HCT116 (cell line): ENCODE measurements at regions not wholly inside any gene's neighbourhood (a gene's known extent, or its start where the extent isn't known, plus 50 kb on each side); places are given as distances from the start of the nearest gene placed in this dataset.

ENCODE experiments used
- ATAC-seq: fragments of 200-7000 bp; cut with Tn5 transposase; 2 replicates; pipeline ENCODE4 v1.9.1; 2020; ENCODE audit warnings: mild to moderate bottlenecking, moderate library complexity
- BruUV-seq: library from RNA; stranded (reverse); fragments of 400-500 nt; replicated peaks from 2 replicates; lab custom pipeline; 2021; lab: Mats Ljungman, UMichigan
- CTCF ChIA-PET: fragments of 300-600 bp; sonication (Branson Sonifier 250); formaldehyde crosslinking; loops from one replicate; lab custom pipeline; 2021; ENCODE audit warnings: antibody characterized with exemption; lab: Charles Lee
- POLR2A ChIA-PET: fragments of 300-600, 350-600 bp; sonication (Branson Sonifier 250); formaldehyde crosslinking; loops from one replicate; lab custom pipeline; 2021; ENCODE audit warnings: antibody characterized with exemption; lab: Charles Lee
- RAD21 ChIA-PET, 2 experiments: fragments of 300-600 bp; sonication (Branson Sonifier 250); formaldehyde crosslinking; loops; one replicate each; lab custom pipeline; 2023; ENCODE audit warnings: low total read pairs in 2 of 2; ENCODE audit not compliant: uncharacterized antibody in 2 of 2, unreplicated experiment in 2 of 2, low non-redundant PET in 1 of 2; lab: Charles Lee
- DNase-seq: peaks from one replicate; pipeline ENCODE4 v3.0.0-alpha.2; 2010; ENCODE audit warnings: low read depth, low spot score
- H2AFZ ChIP-seq: fragments of 200-600 bp; shearing (Covaris generic), sonication (generic); 2 replicates; pipeline ENCODE4 v1.6.1; 2017; ENCODE audit warnings: low read depth, mixed run types, mixed read lengths, antibody characterized with exemption, low read length; ENCODE audit not compliant: poor library complexity, severe bottlenecking
- H3K27ac ChIP-seq: 2 replicates; pipeline ENCODE4 v1.5.1; 2012; ENCODE audit warnings: low read depth, low read length
- H3K27me3 ChIP-seq: fragments of 200-600 bp; sonication (generic); 2 replicates; pipeline ENCODE4 v1.6.1; 2016; ENCODE audit warnings: mixed run types, low read length, mixed read lengths; ENCODE audit not compliant: insufficient read depth
- H3K36me3 ChIP-seq, 2 experiments: fragments of 200-500 bp in 1 of 2; fragments of 200-600 bp in 1 of 2; sonication (Bioruptor generic) in 1 of 2; sonication (generic) in 1 of 2; 2 replicates each; pipeline versions ENCODE4 v1.5.1 to v1.6.1; 2014 to 2016; ENCODE audit warnings: low read length in 2 of 2, inconsistent platforms in 1 of 2, mixed read lengths in 1 of 2, mixed run types in 1 of 2; ENCODE audit not compliant: insufficient read depth in 2 of 2, control insufficient read depth in 1 of 2
- H3K4me1 ChIP-seq, 2 experiments: fragments of 200-600 bp in 1 of 2; sonication (generic) in 1 of 2; 2 replicates each; pipeline versions ENCODE4 v1.5.1 to v1.6.1; 2012 to 2017; ENCODE audit warnings: low read length in 2 of 2, inconsistent platforms in 1 of 2, mild to moderate bottlenecking in 1 of 2, mixed read lengths in 1 of 2, mixed run types in 1 of 2, moderate library complexity in 1 of 2; ENCODE audit not compliant: insufficient read depth in 2 of 2, control insufficient read depth in 1 of 2
- H3K4me2 ChIP-seq: fragments of 200-600 bp; sonication (generic); 2 replicates; pipeline ENCODE4 v1.6.1; 2017; ENCODE audit warnings: mixed run types, low read length, mixed read lengths
- H3K4me3 ChIP-seq, 2 experiments: fragments of 200-600 bp in 1 of 2; sonication (generic) in 1 of 2; replicated peaks in 1 of 2; 2 replicates each; pipeline ENCODE4 v1.5.1; 2011 to 2016; ENCODE audit warnings: low read length in 2 of 2, control low read depth in 1 of 2, low read depth in 1 of 2, mild to moderate bottlenecking in 1 of 2, mixed read lengths in 1 of 2, mixed run types in 1 of 2
- H3K79me2 ChIP-seq: fragments of 200-600 bp; sonication (generic); 2 replicates; pipeline ENCODE4 v1.6.1; 2017; ENCODE audit warnings: mild to moderate bottlenecking, mixed run types, low read length, moderate library complexity, mixed read lengths; ENCODE audit not compliant: insufficient read depth
- H3K9ac ChIP-seq: fragments of 200-600 bp; sonication (generic); 2 replicates; pipeline ENCODE4 v1.6.1; 2016; ENCODE audit warnings: low read length, mixed read lengths
- H3K9me2 ChIP-seq: fragments of 200-600 bp; sonication (generic), shearing (Covaris generic); 2 replicates; pipeline ENCODE4 v1.6.1; 2017; ENCODE audit warnings: mixed run types, mild to moderate bottlenecking, moderate library complexity; ENCODE audit not compliant: insufficient read depth
- H3K9me3 ChIP-seq, 2 experiments: fragments of 200-500 bp in 1 of 2; fragments of 200-600 bp in 1 of 2; sonication (Bioruptor generic) in 1 of 2; sonication (generic) in 1 of 2; 2 replicates each; pipeline ENCODE4 v1.6.1; 2014 to 2017; ENCODE audit warnings: low read length in 2 of 2, mixed read lengths in 2 of 2, inconsistent platforms in 1 of 2, low read depth in 1 of 2, mild to moderate bottlenecking in 1 of 2, mixed run types in 1 of 2, moderate library complexity in 1 of 2; ENCODE audit not compliant: control insufficient read depth in 1 of 2, insufficient read depth in 1 of 2
- H4K20me1 ChIP-seq: fragments of 200-600 bp; sonication (generic), shearing (Covaris generic); 2 replicates; pipeline ENCODE4 v1.6.1; 2017; ENCODE audit warnings: mixed run types, mild to moderate bottlenecking, moderate library complexity; ENCODE audit not compliant: insufficient read depth
- ATF3 ChIP-seq: IDR thresholded peaks from 2 replicates; pipeline ENCODE4 v1.6.1; 2012
- CBX3 ChIP-seq: IDR thresholded peaks from 2 replicates; pipeline ENCODE4 v1.6.1; 2012; ENCODE audit warnings: low read depth
- CEBPB ChIP-seq: IDR thresholded peaks from 2 replicates; pipeline ENCODE4 v1.6.1; 2012; ENCODE audit warnings: low read depth
- EGR1 ChIP-seq: IDR thresholded peaks from 2 replicates; pipeline ENCODE4 v1.6.1; 2012; ENCODE audit warnings: low read depth
- FOSL1 ChIP-seq: IDR thresholded peaks from 2 replicates; pipeline ENCODE4 v1.6.1; 2012; ENCODE audit warnings: low read depth
- JUND ChIP-seq: IDR thresholded peaks from 2 replicates; pipeline ENCODE4 v1.6.1; 2012
- POLR2A ChIP-seq: IDR thresholded peaks from 2 replicates; pipeline ENCODE4 v1.7.0; 2011; ENCODE audit warnings: borderline replicate concordance; ENCODE audit not compliant: insufficient read depth, insufficient read length; ENCODE audit errors: extremely low read depth
- POLR2AphosphoS5 ChIP-seq: IDR thresholded peaks from 2 replicates; pipeline ENCODE4 v1.6.1; 2011; ENCODE audit warnings: mild to moderate bottlenecking, low read depth, low read length, moderate library complexity
- REST ChIP-seq: IDR thresholded peaks from 2 replicates; pipeline ENCODE4 v1.6.1; 2012; ENCODE audit warnings: low read depth
- SP1 ChIP-seq: IDR thresholded peaks from 2 replicates; pipeline ENCODE4 v1.6.1; 2012; ENCODE audit warnings: low read depth
- SRF ChIP-seq: IDR thresholded peaks from 2 replicates; pipeline ENCODE4 v1.6.1; 2012; ENCODE audit warnings: low read depth
- TCF7L2 ChIP-seq: IDR thresholded peaks from 2 replicates; pipeline ENCODE4 v1.7.0; 2011; ENCODE audit warnings: borderline replicate concordance, inconsistent platforms; ENCODE audit not compliant: insufficient read depth, insufficient read length; ENCODE audit errors: extremely low read depth
- intact Hi-C: fragments of 100-400 bp; cut with micrococcal nuclease; formaldehyde crosslinking; loops from 2 replicates; pipeline ENCODE4 v1.10.0; 2022
- TF ChIP-seq, protein P1 (sequence below): IDR thresholded peaks from 2 replicates; pipeline ENCODE4 v1.6.1; 2012

DNA sequence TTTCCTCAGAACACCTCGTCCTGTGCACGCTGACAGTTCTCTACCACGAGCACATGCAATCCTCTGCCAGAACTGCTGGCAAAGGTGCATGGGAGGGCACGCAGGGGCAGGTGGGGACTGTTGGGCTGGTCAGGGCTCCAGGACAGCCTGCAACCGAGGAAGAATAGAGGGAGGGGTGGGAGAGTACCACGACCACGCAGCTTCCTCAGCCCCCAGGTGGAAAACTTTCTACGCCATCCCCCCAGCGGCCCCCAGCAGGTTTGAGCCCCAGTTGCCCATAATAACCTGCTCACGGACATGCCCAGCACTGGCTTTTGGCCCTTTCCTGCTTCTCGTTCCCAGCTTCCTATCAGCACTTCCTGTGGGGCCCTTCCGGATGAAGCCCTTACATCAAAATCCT, 199.3 kb downstream of the C16orf95 start (continued):
- TF ChIP-seq, protein P1, sequence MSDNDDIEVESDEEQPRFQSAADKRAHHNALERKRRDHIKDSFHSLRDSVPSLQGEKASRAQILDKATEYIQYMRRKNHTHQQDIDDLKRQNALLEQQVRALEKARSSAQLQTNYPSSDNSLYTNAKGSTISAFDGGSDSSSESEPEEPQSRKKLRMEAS: no peak
- TF ChIP-seq EGR1 (no peak), FOSL1 (no peak)

DNA sequence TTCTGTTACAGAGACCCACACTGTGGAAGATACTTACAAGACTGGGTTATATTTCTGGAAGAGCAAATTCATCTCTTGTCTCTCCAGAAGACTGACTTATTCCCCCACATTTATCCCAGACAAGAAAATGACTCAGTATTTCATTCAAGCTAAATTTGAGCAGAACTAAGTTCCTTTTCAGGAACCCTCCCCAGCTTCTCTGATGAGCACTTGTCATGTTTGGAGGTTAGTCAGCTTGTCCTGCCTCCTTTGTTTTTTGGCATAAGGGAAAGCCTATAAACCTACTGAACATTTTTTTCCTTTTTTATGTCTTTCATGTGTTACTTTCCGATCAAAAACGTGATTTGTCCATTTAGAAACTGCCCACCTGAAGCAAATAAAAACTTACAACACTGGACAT, 198.0 kb downstream of the C16orf95 start:
- ChIA-PET RAD21 (no interaction called here), CTCF (no interaction called here), POLR2A (no interaction called here)
- H3K4me3 ChIP-seq: no peak overlapping the region
- no peaks in the 10 kb centered on the region for H4K20me1 ChIP-seq
- no peak overlapping the region for H3K27ac ChIP-seq
- H3K9me2 ChIP-seq: no peaks in the 10 kb centered on the region
- no peak overlapping the region for H2AFZ ChIP-seq
- ATAC-seq: no peak
- H3K36me3 ChIP-seq: no peaks in the 10 kb centered on the region
- no TSS peak for BruUV-seq
- no peaks in the 10 kb centered on the region for H3K4me1 ChIP-seq
- H3K9me3 ChIP-seq: peaks cover 0 to 11% of the 10 kb centered on the region in 2 experiments; a peak in 1 of 4 replicates
- no peak overlapping the region for H3K4me2 ChIP-seq
- H3K27me3 ChIP-seq: 0 out of 2 replicates have a peak, but pooled peaks cover 3% of the 10 kb centered on the region
- TF ChIP-seq TCF7L2 (no peak), POLR2A (no peak), SRF (no peak), SP1 (no peak), EGR1 (no peak), CBX3 (no peak), CEBPB (no peak), FOSL1 (no peak), POLR2AphosphoS5 (no peak), JUND (no peak), ATF3 (no peak), REST (no peak)
- TF ChIP-seq, all 23 proteins: peak for 0
- intact Hi-C loops: no loop called here
- DNase-seq: no peak
- no peaks in the 10 kb centered on the region for H3K79me2 ChIP-seq
- H3K9ac ChIP-seq: no peak overlapping the region
